Ascending aorta (tissue), 2 donors: ENCODE measurements at regions not wholly inside any gene's neighbourhood (a gene's known extent, or its start where the extent isn't known, plus 50 kb on each side); places are given as distances from the start of the nearest gene placed in this dataset.

Source experiments
- DNase-seq, 2 donors: peaks; one replicate each; pipeline ENCODE4 v3.0.0-alpha.2; 2019; ENCODE audit warnings: low spot score in 2 of 2
- H3K27ac ChIP-seq, 2 donors: fragments of 200-600 bp; sonication (generic); one replicate each; pipeline ENCODE4 v1.5.1; 2016 to 2017; ENCODE audit warnings: mild to moderate bottlenecking in 1 of 2
- H3K27me3 ChIP-seq: fragments of 200-600 bp; sonication (generic); one replicate; pipeline ENCODE4 v1.5.1; 2017
- H3K36me3 ChIP-seq, 2 donors: fragments of 200-600 bp; sonication (generic); one replicate each; pipeline ENCODE4 v1.5.1; 2016
- H3K4me1 ChIP-seq, 2 donors: fragments of 200-600 bp; sonication (generic); one replicate each; pipeline ENCODE4 v1.5.1; 2016 to 2017; ENCODE audit warnings: mild to moderate bottlenecking in 1 of 2
- H3K4me3 ChIP-seq, 2 donors: fragments of 200-600 bp; sonication (generic); one replicate each; pipeline ENCODE4 v1.5.1; 2016 to 2017; ENCODE audit warnings: mild to moderate bottlenecking in 1 of 2
- H3K9me3 ChIP-seq, 2 donors: fragments of 200-600 bp; sonication (generic); one replicate each; pipeline ENCODE4 v1.5.1; 2016
- CTCF ChIP-seq, 3 experiments: fragments of 200-600 bp in 2 of 3; fragments of 450-650 bp in 1 of 3; sonication (generic) in 2 of 3; IDR thresholded peaks; one replicate each; pipeline ENCODE4 v1.5.1; 2016 to 2019; ENCODE audit warnings: antibody characterized with exemption in 3 of 3, mild to moderate bottlenecking in 1 of 3, moderate library complexity in 1 of 3
- intact Hi-C: fragments of 100-400 bp; cut with DNase I; formaldehyde crosslinking; loops from one replicate; pipeline ENCODE4 v1.15.1; 2023

- no peaks in the 10 kb centered on the region for H3K27me3 ChIP-seq
These were observed 170.4 kb downstream of the RSL24D1 start for GRCh38 chr15:55026381-55026780.

DNA sequence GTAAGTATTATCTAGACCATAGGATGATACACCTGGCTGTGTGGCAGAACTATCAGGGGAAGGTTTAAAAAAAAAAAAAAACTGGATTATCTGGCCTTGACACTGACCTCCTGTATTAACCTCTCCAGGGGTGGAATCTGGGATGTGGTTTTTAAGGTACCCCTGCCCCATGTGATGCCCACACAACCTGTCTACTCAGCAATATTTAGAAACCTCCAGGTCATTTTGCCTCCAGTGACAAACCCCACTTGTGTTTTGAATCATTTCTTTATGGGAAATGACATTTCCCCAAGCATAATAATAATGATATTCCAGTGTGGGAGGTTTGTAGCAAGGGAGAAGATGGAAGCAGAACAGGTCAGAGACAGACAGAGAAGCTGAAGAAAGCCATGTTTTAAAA lies 179.1 kb downstream of the RSL24D1 start:
- Histone ChIP-seq H3K36me3 (no peaks in the 10 kb centered on the region), H3K4me1 (peaks cover 0 to 2% of the 10 kb centered on the region in 2 donors), H3K27ac (no peak overlapping the region), H3K9me3 (no peaks in the 10 kb centered on the region), H3K27me3 (no peaks in the 10 kb centered on the region), H3K4me3 (no peak overlapping the region)
- intact Hi-C loops = no loop called here
- DNase-seq = no peak
- no peak for TF ChIP-seq CTCF (IDR thresholded peaks at IDR 0.05)

More at GRCh38 chr15:55026381-55026780, 170.4 kb downstream of the RSL24D1 start:
- H3K9me3 ChIP-seq = no peaks in the 10 kb centered on the region
- no peaks in the 10 kb centered on the region for H3K4me1 ChIP-seq
- TF ChIP-seq CTCF (IDR thresholded peaks at IDR 0.05) = no peak
- no peak overlapping the region for H3K27ac ChIP-seq
- intact Hi-C loops = no loop called here
- no peak for DNase-seq
- no peak overlapping the region for H3K4me3 ChIP-seq
- H3K36me3 ChIP-seq = no peaks in the 10 kb centered on the region

GRCh38 chr15:55016225-55016624 lies 180.5 kb downstream of the RSL24D1 start:
- Histone ChIP-seq H3K36me3 (no peaks in the 10 kb centered on the region), H3K4me3 (no peak overlapping the region), H3K4me1 (peaks cover 0 to 2% of the 10 kb centered on the region in 2 donors), H3K27me3 (no peaks in the 10 kb centered on the region), H3K27ac (no peak overlapping the region), H3K9me3 (no peaks in the 10 kb centered on the region)
- DNase-seq = no peak
- TF ChIP-seq CTCF (IDR thresholded peaks at IDR 0.05) = no peak
- intact Hi-C loops = no loop called here

DNA sequence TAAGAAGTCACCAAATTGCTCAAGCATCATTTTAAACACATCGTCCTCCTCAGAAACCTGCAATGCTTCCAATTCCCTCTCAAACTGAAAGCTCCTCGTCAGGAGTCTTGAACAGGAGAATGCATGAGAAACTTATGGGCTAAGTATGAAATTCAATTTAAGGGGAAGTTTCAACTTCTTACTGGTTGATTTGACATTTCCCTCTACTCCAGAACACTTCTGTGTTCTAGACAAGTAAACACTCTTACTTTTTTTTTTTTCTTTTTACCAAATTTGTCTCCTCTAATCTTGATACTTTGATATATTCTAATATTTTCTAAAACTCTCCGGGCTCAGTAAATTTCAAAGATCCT lies 181.7 kb downstream of the RSL24D1 start:
- no peak overlapping the region for H3K27ac ChIP-seq
- no peaks in the 10 kb centered on the region for H3K27me3 ChIP-seq
- intact Hi-C loops = no loop called here
- H3K9me3 ChIP-seq = no peaks in the 10 kb centered on the region
- no peak for DNase-seq
- H3K4me1 ChIP-seq = peaks cover 0 to 2% of the 10 kb centered on the region in 2 donors
- no peaks in the 10 kb centered on the region for H3K36me3 ChIP-seq
- TF ChIP-seq CTCF (IDR thresholded peaks at IDR 0.05) = no peak
- no peak overlapping the region for H3K4me3 ChIP-seq

GRCh38 chr15:55014391-55015092 lies 182.2 kb downstream of the RSL24D1 start:
- TF ChIP-seq CTCF (IDR thresholded peaks at IDR 0.05) = no peak
- Histone ChIP-seq H3K4me3 (no peak overlapping the region), H3K4me1 (peaks cover 0 to 2% of the 10 kb centered on the region in 2 donors), H3K27ac (no peak overlapping the region), H3K27me3 (no peaks in the 10 kb centered on the region), H3K36me3 (no peaks in the 10 kb centered on the region), H3K9me3 (no peaks in the 10 kb centered on the region)
- DNase-seq = no peak
- intact Hi-C loops = no loop called here

DNA sequence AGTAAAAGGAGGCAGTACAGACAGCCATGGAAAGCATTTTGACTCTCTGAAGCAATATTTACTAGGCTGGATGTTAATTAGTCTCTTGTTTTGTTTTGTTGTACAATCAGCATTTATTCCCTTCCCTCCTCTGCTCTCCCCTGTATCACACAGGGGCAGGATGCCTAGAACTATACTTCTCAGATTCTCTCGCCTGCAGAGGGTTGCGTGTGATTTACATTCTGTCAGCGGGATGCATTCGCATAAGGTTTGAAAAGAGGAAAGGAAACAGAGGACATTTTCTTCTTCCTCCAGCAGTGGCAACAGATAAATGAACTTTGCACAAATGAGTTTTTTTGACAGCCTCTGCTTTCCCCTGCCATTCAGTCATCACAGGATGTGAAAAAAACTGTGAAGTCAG lies 188.3 kb downstream of the RSL24D1 start:
- Histone ChIP-seq H3K36me3 (no peaks in the 10 kb centered on the region), H3K27me3 (no peaks in the 10 kb centered on the region), H3K9me3 (no peaks in the 10 kb centered on the region), H3K4me3 (no peak overlapping the region), H3K27ac (no peak overlapping the region), H3K4me1 (no peaks in the 10 kb centered on the region)
- intact Hi-C loops = no loop called here
- DNase-seq = no peak
- TF ChIP-seq CTCF (IDR thresholded peaks at IDR 0.05) = no peak
